ENCODE measurements at regions not wholly inside any gene's neighbourhood (a gene's known extent, or its start where the extent isn't known, plus 50 kb on each side); places are given as distances from the start of the nearest gene placed in this dataset.

GRCh38 chr3:182241196-182241765 lies 529.6 kb downstream of the SOX2 start:
- TF ChIP-seq, protein P1, sequence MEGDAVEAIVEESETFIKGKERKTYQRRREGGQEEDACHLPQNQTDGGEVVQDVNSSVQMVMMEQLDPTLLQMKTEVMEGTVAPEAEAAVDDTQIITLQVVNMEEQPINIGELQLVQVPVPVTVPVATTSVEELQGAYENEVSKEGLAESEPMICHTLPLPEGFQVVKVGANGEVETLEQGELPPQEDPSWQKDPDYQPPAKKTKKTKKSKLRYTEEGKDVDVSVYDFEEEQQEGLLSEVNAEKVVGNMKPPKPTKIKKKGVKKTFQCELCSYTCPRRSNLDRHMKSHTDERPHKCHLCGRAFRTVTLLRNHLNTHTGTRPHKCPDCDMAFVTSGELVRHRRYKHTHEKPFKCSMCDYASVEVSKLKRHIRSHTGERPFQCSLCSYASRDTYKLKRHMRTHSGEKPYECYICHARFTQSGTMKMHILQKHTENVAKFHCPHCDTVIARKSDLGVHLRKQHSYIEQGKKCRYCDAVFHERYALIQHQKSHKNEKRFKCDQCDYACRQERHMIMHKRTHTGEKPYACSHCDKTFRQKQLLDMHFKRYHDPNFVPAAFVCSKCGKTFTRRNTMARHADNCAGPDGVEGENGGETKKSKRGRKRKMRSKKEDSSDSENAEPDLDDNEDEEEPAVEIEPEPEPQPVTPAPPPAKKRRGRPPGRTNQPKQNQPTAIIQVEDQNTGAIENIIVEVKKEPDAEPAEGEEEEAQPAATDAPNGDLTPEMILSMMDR (IDR thresholded peaks at IDR 0.05): no peak
- no peak for TF ChIP-seq POLR2A (IDR thresholded peaks at IDR 0.05)

All from uterus (tissue), 2 donors.